ENCODE measurements at regions not wholly inside any gene's neighbourhood (a gene's known extent, or its start where the extent isn't known, plus 50 kb on each side); places are given as distances from the start of the nearest gene placed in this dataset.

DNA sequence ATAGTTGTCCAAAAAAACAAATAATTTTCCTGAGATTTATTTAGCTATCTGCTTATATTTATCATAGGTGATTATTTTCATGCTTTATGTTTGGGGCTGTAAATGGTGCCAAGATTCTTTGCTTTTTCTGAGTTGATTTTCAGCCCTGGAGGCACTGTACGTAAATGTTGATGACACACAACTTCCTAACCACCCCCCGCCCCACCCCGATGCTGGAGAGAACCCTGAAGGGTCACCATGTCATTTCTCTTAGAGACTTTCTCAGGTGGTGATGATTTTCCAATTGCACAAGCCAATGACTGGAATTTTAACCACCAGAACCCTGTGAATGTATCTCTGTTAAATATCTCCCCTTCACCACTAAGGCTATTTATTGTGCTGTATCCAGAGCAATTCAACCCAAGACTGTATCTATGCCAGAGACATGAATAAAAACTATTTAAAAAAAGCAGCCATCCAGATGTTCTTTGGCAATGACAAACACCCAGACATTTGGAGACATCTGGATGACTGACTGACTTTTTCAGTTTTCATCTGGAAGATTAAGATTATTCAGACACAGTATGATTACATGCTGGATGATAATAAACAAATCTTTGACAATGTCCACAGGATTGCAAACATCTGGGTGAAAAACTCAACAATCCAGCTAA is 346.0 kb downstream of the LMX1A start:
- Mint-ChIP-seq H3K9me3 (no peaks in the 10 kb centered on the region), H3K4me1 (no peaks in the 10 kb centered on the region), H3K4me3 (no peak overlapping the region), H3K27me3 (no peaks in the 10 kb centered on the region), H3K27ac (no peak overlapping the region), H3K36me3 (no peaks in the 10 kb centered on the region)

DNA sequence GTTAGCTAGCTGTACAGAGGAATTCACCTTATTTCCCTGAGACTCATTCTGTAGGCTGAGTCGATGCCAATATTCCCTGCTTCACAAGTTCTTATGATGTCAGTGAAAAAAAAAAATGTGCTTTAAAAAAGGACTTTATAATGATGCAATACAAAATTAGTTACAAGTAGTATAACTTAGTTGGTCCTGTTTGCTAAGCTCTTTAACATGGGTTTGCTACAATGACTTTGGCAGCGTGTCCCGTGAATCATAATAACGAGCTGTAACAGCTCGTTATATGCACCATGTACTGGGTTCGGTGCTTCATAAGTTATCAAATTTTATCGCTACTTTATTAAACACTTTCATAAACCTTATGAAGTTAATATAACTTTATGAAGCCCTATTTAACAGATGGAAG is 349.7 kb downstream of the LMX1A start:
- Mint-ChIP-seq H3K4me1 (no peaks in the 10 kb centered on the region), H3K27ac (no peak overlapping the region), H3K4me3 (no peak overlapping the region), H3K27me3 (peaks cover 2% of the 10 kb centered on the region), H3K9me3 (no peaks in the 10 kb centered on the region), H3K36me3 (no peaks in the 10 kb centered on the region)

DNA sequence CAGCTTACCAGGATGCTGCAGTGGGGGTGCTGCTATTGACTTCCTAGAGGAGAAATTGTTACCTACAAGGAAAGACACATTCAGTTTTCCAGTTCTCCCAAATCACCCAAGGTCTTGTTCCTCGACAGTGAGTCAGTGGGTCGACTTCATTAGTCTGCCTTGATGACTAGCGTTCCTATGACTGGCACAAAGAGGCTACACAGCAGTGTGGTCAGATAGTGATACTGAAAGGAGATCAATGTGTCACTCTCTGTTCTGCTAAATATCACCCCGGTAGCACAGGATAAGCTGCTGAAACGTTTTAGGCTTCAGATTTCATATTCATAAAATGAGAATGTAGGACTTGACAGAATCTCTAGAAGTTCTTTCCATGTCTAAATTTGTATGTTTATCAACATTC is 357.4 kb downstream of the LMX1A start:
- Mint-ChIP-seq H3K9me3 (peaks cover 20% of the 10 kb centered on the region), H3K4me1 (no peaks in the 10 kb centered on the region), H3K27me3 (peaks cover 3% of the 10 kb centered on the region), H3K4me3 (no peak overlapping the region), H3K27ac (no peak overlapping the region), H3K36me3 (no peaks in the 10 kb centered on the region)

DNA sequence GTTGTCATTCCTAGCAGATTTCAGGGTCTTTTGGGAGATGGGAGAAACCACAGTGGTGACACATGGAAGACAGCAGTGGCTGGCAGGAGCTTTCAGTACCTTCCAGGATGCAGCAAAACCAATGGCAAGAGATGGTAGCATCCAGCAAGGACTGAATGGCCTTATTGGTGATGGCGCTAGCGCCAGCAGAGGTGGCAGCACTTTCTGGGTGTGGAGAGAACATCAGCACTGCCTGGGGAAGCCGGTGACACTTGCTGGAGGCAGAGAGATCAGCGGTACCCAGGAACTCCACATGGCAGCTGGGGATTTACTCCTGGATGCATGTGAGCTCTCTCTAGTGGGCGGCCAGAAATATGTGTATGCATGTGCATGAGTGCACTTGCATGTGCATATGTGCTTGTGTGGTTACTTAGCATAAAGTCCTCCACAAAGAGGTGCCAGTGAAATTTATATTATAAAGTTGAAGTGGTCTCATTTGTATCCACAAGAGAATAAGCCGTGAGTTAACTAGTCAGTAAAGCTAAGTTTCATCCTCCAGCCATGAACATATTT is 364.7 kb downstream of the LMX1A start:
- H3K27me3 Mint-ChIP-seq, result peaks cover under 1% of the 10 kb centered on the region
- no peak overlapping the region for H3K4me3 Mint-ChIP-seq
- H3K9me3 Mint-ChIP-seq, result peaks cover 5% of the 10 kb centered on the region
- no peaks in the 10 kb centered on the region for H3K4me1 Mint-ChIP-seq
- H3K27ac Mint-ChIP-seq, result no peak overlapping the region
- H3K36me3 Mint-ChIP-seq, result peaks cover 1% of the 10 kb centered on the region

DNA sequence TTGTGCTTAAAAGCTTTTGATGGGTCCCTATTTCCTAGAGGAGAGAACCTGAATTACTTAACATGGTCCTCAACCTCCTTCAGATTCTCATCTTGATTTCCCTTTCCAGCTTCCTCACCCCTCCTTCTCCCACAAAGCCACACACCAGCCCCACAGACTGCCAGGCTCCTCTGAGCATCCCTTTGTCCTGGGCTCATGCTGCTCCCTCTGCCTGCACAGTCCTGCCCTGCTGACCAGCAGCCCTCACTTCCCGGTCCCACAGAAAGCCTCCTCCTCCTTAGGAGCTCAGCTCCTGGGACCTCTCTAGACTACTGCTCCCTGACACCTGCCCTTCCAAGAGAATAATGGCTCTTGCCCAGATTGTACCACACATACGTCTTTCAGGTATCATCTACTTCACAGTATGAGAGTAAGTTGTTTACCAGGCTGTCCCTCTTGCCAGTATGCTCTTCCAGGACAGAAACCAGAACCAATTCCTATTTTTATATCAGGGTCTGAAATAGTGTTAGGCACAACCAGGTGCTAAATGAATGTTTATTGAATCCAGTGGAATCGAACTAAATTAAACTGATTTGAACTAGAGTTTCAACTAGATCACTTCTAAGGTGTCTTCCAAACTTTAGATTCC is 373.4 kb downstream of the LMX1A start:
- Mint-ChIP-seq H3K4me3 (no peak overlapping the region), H3K36me3 (no peaks in the 10 kb centered on the region), H3K27me3 (no peaks in the 10 kb centered on the region), H3K27ac (no peak overlapping the region), H3K4me1 (no peaks in the 10 kb centered on the region), H3K9me3 (no peaks in the 10 kb centered on the region)

DNA sequence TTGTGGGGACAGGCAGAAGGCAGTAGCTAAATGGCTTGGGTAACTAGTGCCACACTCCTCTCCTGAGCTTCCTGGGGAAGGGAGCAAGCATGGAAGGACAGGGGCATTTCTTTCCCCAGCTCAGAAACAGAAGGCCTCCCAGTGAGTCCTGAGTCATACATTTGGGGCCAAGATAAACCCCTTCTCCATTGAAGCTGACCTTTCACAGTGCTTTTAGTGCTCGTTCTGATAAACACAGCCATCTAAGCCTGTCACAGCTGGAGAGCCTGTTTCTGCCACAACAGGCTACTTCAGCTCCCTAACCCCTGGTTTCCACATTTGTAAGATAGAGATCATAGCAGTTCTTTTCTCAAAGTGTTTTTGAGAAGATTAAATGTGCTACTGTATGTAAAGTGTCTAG is 374.0 kb downstream of the LMX1A start:
- Mint-ChIP-seq H3K36me3 (no peaks in the 10 kb centered on the region), H3K4me1 (no peaks in the 10 kb centered on the region), H3K4me3 (no peak overlapping the region), H3K9me3 (no peaks in the 10 kb centered on the region), H3K27me3 (no peaks in the 10 kb centered on the region), H3K27ac (no peak overlapping the region)

DNA sequence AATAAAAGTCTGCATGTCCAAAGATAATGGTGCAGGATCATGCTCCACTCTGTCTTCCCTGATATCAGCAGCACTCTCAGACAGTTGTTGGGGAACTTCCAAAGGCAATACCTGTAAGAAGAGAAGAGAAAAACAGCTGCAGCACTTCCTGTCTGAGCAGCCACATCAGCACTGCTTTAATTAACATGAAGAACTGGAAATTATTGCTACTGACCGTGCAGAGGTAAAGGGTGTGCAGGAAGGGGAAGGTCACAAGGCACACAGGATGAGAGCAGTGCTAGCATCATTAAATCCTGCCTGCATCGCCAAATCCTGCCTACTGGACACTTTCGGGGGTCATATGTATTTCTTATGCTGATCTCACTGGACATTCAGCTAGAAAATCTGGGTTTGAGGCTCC is 379.0 kb downstream of the LMX1A start:
- no peak overlapping the region for H3K4me3 Mint-ChIP-seq

DNA sequence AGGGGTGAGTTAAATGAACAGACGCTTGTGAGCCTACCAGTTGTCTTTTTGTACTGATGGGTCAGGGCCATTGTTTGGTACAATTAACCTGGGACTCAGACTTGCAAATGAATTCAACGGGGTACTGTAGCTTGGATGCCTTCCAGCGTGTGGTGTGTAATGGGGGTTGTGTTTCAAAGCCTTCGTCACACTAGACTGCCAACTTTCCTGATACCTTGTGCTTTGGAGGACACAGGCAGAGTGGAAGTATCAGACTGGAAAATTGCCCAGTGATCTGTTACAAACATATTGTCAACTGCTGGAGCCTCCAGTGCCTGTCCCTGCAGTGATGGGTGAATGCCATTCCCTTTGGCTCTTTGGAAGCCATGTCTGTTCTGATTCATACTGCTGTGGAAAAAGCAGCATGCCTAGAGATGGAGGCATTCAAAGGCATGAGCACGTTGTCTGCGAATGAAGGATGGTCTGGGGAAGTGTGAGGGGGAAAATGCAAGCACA is 384.5 kb downstream of the LMX1A start:
- H3K27ac Mint-ChIP-seq, result no peak overlapping the region
- H3K4me1 Mint-ChIP-seq, result no peaks in the 10 kb centered on the region
- H3K4me3 Mint-ChIP-seq, result no peak overlapping the region
- no peaks in the 10 kb centered on the region for H3K27me3 Mint-ChIP-seq
- no peaks in the 10 kb centered on the region for H3K36me3 Mint-ChIP-seq
- H3K9me3 Mint-ChIP-seq, result peaks cover 10% of the 10 kb centered on the region

More for the DNA sequence above, 379.0 kb downstream of the LMX1A start:
- Mint-ChIP-seq H3K36me3 (no peaks in the 10 kb centered on the region), H3K27ac (no peak overlapping the region), H3K27me3 (no peaks in the 10 kb centered on the region), H3K4me1 (no peaks in the 10 kb centered on the region), H3K9me3 (peaks cover 7% of the 10 kb centered on the region)

DNA sequence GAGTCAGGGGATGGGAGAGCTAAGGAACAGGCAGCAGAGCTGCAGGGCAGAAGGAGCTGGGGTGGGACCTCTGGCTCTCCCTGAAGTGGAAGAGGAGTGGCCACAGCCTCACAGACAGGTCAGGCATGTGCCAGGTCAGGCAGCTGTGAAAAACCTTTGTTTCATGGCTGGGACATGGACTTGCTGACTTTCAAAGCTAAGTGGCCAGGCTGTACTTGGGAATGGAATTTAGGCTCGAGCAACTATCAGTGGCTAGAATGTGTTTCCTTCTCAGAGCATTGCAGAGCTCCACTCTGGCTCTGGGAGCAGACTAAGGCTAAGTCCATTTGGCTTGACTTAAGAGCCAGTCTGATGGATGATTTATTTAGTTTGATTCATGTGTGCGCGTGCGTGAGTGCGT is 385.1 kb downstream of the LMX1A start:
- no peaks in the 10 kb centered on the region for H3K36me3 Mint-ChIP-seq

DNA sequence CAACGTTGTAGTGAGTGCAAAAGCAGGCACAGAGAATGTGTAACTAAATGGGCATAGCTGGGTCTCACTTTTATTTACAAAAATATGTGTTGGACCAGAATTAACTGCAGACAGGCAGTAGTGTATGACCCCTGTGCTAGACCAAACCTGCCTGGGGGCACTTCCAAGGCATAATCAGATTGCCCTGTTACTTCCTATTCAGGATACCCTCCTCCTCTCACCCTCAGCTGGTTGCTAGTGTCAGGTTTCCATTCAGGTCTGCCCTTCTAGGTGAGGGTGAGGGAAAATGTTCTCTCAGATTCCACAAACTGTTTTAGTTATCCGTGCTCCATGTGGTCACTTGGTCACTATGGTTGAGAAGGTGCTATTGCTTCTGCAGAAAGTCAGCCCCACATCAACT is 387.3 kb downstream of the LMX1A start:
- H3K4me1 Mint-ChIP-seq, result no peaks in the 10 kb centered on the region

More for the DNA sequence above, 385.1 kb downstream of the LMX1A start:
- H3K27ac Mint-ChIP-seq, result no peak overlapping the region
- H3K27me3 Mint-ChIP-seq, result no peaks in the 10 kb centered on the region
- peaks cover 4% of the 10 kb centered on the region for H3K9me3 Mint-ChIP-seq
- no peaks in the 10 kb centered on the region for H3K4me1 Mint-ChIP-seq
- no peak overlapping the region for H3K4me3 Mint-ChIP-seq

DNA sequence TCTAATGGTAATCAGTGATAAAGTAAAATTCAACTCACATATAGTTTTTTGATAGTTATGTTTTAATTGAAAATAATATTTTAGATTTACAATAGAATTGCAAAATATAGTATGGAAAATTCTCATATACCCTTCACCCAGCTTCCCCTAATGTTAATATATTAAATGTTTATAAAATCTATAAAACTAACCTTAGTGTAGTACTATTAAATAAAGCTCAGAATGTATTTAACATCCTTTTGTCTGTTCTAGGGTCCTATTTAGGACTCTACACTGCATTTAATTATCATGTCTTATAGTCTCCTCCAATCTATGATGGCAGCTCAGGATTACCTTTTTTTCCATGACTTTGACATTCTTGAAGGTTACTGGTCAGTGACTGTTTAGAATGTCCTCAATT is 389.2 kb downstream of the LMX1A start:
- H3K27ac Mint-ChIP-seq, result no peak overlapping the region
- H3K4me3 Mint-ChIP-seq, result no peak overlapping the region
- no peaks in the 10 kb centered on the region for H3K4me1 Mint-ChIP-seq
- H3K36me3 Mint-ChIP-seq, result no peaks in the 10 kb centered on the region
- no peaks in the 10 kb centered on the region for H3K27me3 Mint-ChIP-seq
- peaks cover 4% of the 10 kb centered on the region for H3K9me3 Mint-ChIP-seq

More for the DNA sequence above, 387.3 kb downstream of the LMX1A start:
- Mint-ChIP-seq H3K27me3 (no peaks in the 10 kb centered on the region), H3K4me3 (no peak overlapping the region), H3K27ac (no peak overlapping the region), H3K9me3 (peaks cover 4% of the 10 kb centered on the region), H3K36me3 (no peaks in the 10 kb centered on the region)

DNA sequence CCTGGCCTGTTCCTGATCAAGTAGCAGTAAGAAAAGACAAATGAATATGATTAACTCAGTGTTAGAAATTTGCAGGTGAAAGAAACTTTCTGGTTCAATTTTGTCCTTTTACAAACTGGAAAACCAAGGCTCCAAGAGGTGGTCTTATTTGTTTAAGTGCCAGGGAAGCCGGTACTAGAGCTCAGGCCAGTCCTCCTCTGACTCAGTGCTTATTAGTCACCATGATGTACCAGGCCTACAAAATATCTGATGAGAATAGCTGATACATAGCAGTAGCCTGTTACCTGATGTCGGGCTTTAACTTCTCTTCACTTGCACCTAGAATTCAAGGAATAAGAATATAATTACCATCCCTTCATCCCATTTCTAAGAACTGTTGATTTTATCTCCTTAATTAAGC is 394.8 kb downstream of the LMX1A start:
- H3K27me3 Mint-ChIP-seq, result no peaks in the 10 kb centered on the region
- H3K36me3 Mint-ChIP-seq, result no peaks in the 10 kb centered on the region
- H3K9me3 Mint-ChIP-seq, result no peaks in the 10 kb centered on the region
- no peak overlapping the region for H3K4me3 Mint-ChIP-seq
- no peaks in the 10 kb centered on the region for H3K4me1 Mint-ChIP-seq
- H3K27ac Mint-ChIP-seq, result no peak overlapping the region

DNA sequence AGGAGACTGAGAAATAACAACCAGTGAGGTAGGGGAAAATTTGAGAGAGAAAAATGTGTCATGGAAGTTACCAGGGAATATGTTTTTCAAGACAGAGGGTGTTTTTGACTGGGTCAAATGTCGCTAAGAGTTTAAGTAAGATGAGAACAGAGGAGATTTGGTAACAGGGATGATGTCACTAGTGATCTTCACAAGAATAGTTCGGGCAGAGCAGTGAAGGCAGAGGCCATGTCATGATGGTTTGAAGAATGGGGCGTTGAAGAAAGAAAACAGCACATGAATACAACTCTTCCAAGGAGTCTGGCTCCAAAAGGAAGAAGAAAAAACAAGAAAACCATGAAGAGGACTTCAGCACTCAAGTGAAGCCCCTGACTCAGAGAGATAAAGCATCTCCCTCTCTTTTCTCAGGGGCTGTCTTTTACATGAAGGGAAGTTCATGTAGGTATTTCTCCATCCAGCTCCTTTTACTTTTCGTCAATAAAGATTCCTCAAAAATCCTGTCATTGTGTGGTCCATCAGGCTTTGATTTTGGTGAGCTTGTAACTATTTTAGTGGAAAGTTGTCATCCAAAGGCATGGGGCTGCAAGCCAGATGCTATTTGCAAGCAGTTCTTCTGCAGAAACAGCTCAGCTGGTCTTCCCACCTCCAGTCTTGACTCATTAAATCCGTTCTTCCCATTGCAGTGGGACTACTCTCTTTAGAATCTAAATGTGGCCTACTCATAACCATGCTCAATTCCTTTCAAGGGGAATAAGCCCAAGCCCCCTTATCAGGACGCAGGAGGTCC is 397.3 kb downstream of the LMX1A start:
- Mint-ChIP-seq H3K4me1 (no peaks in the 10 kb centered on the region), H3K4me3 (no peak overlapping the region), H3K27ac (no peak overlapping the region), H3K27me3 (no peaks in the 10 kb centered on the region), H3K9me3 (no peaks in the 10 kb centered on the region), H3K36me3 (no peaks in the 10 kb centered on the region)

DNA sequence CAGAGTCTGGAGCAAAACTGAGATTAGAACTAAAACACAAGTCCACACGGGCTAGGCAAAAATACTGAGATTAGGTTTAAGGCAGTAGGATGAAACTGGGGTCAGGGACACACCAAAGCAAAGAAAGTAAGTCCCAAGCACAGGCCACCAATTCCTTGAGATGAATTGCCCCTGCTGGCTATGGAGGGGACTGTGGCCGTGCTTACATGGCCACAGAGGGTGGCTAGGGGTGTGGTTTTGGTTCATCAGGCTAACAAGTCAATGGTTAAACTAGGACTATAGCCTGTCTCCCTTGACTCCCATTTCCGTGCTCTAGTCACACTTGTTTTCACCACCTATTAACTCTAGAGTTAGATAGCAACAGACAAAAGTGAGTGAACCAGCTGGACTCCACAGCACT is 394.8 kb downstream of the PBX1 start:
- Mint-ChIP-seq H3K9me3 (peaks cover 6% of the 10 kb centered on the region), H3K36me3 (peaks cover 3% of the 10 kb centered on the region), H3K27me3 (no peaks in the 10 kb centered on the region), H3K4me1 (no peaks in the 10 kb centered on the region), H3K27ac (no peak overlapping the region), H3K4me3 (no peak overlapping the region)

DNA sequence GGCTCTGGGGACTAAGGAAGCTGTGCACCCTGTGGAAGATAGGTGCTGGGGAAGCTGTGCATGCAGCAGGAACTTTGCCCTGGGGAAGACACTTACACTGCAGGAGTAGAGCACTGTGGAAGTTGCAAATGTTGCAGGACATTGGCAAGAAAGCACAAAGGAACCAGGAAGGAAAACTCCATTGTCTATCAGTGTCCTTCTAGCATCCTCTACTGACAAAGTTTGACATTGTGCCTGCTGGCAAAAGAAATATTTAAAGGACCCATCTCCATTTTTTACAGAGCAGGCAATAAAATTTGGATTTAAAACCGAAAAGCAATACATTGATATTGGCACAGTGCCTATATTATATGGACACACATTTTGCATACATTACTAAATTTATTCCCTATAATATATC is 394.1 kb downstream of the PBX1 start:
- H3K27me3 Mint-ChIP-seq, result no peaks in the 10 kb centered on the region
- H3K4me3 Mint-ChIP-seq, result no peak overlapping the region
- H3K27ac Mint-ChIP-seq, result no peak overlapping the region
- H3K36me3 Mint-ChIP-seq, result peaks cover 3% of the 10 kb centered on the region
- H3K9me3 Mint-ChIP-seq, result peaks cover 12% of the 10 kb centered on the region
- no peaks in the 10 kb centered on the region for H3K4me1 Mint-ChIP-seq

DNA sequence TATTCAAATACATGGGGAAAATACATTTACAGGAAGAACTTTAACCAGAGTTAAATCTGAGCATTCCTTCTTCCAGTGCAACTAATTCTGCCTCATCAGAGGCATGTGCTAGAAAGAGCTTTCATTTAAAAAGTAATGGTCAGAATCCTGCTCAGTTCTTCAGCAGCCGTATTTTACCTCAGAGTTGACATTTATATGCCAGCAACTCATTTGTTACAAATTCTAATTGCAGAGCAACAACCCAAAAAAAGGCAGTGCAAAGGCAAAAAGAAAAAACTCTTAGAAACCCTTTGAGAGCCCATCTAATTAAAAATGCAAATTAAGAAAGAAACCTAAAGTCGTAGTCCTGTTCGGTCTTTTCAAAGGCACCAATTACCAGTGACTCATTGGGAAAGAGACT is 392.5 kb downstream of the PBX1 start:
- no peaks in the 10 kb centered on the region for H3K27me3 Mint-ChIP-seq
- peaks cover 4% of the 10 kb centered on the region for H3K36me3 Mint-ChIP-seq
- no peaks in the 10 kb centered on the region for H3K4me1 Mint-ChIP-seq
- no peak overlapping the region for H3K27ac Mint-ChIP-seq
- no peak overlapping the region for H3K4me3 Mint-ChIP-seq
- peaks cover 28% of the 10 kb centered on the region for H3K9me3 Mint-ChIP-seq
